DMS79 treated with DMSO at 0.1 percent for 48 hours (cell line): ENCODE measurements at regions not wholly inside any gene's neighbourhood (a gene's known extent, or its start where the extent isn't known, plus 50 kb on each side); places are given as distances from the start of the nearest gene placed in this dataset.
"Not testable (repeated sequence)": the region's sequence is repeated elsewhere in the genome, so short reads cannot be mapped to it uniquely, and the experiment has no call there.

ENCODE experiments used
- DNase-seq: peaks from one replicate; lab custom pipeline; 2025; lab: John Stamatoyannopoulos, UW

- no peak for DNase-seq
Observed at GRCh38 chr7:42722198-42722597, 189.7 kb downstream of the C7orf25 start.

- DNase-seq, result no peak
Observed at GRCh38 chr7:42720991-42721796, 190.7 kb downstream of the C7orf25 start.

- no peak for DNase-seq
Observed at GRCh38 chr7:42720012-42720411, 191.9 kb downstream of the C7orf25 start.

GRCh38 chr7:42718466-42718865 lies 193.4 kb downstream of the C7orf25 start:
- not testable (repeated sequence) for DNase-seq

GRCh38 chr7:42714356-42714755 lies 197.5 kb downstream of the C7orf25 start:
- DNase-seq, result no peak

- no peak for DNase-seq
Observed at GRCh38 chr7:42709284-42709683, 202.6 kb downstream of the C7orf25 start.

GRCh38 chr7:42704710-42705109 lies 207.2 kb downstream of the C7orf25 start:
- no peak for DNase-seq

- no peak for DNase-seq
Observed at GRCh38 chr7:42702647-42703046, 209.2 kb downstream of the C7orf25 start.

GRCh38 chr7:42700406-42701327 lies 211.2 kb downstream of the C7orf25 start:
- DNase-seq, result no peak

- no peak for DNase-seq
Observed at GRCh38 chr7:42699380-42700178, 212.3 kb downstream of the C7orf25 start.

- DNase-seq, result no peak
Observed at GRCh38 chr7:42698600-42699374, 213.1 kb downstream of the C7orf25 start.

- no peak for DNase-seq
Observed at GRCh38 chr7:42694894-42695507, 216.9 kb downstream of the C7orf25 start.

GRCh38 chr7:42693722-42694121 lies 218.1 kb downstream of the C7orf25 start:
- DNase-seq, result no peak

GRCh38 chr7:42692621-42693020 lies 219.2 kb downstream of the C7orf25 start:
- no peak for DNase-seq

- no peak for DNase-seq
Observed at GRCh38 chr7:42690794-42691639, 220.9 kb downstream of the C7orf25 start.

- no peak for DNase-seq
Observed at GRCh38 chr7:42689626-42690025, 222.2 kb downstream of the C7orf25 start.

- no peak for DNase-seq
Observed at GRCh38 chr7:42688056-42688371, 223.9 kb downstream of the C7orf25 start.

GRCh38 chr7:42687211-42688055 lies 224.4 kb downstream of the C7orf25 start:
- DNase-seq, result no peak

- no peak for DNase-seq
Observed at GRCh38 chr7:42686594-42687156, 225.2 kb downstream of the C7orf25 start.
